WTC11 (cell line): ENCODE measurements at regions not wholly inside any gene's neighbourhood (a gene's known extent, or its start where the extent isn't known, plus 50 kb on each side); places are given as distances from the start of the nearest gene placed in this dataset.
A peak's percentile ranks its signal among the peaks of the same experiment; 100 is the strongest.

Experiments
- ATAC-seq: fragments of 200-7000 bp; cut with Tn5 transposase; 2 replicates; pipeline ENCODE4 v1.10.0; 2021; ENCODE audit warnings: mild to moderate bottlenecking, moderate library complexity
- CTCF ChIA-PET: fragments of 300-600 bp; sonication (Branson Sonifier 250); formaldehyde crosslinking; loops from one replicate; lab custom pipeline; 2021; ENCODE audit warnings: antibody characterized with exemption; lab: Charles Lee
- POLR2A ChIA-PET: fragments of 350-600 bp; sonication (Branson Sonifier 250); formaldehyde crosslinking; loops from one replicate; lab custom pipeline; 2021; ENCODE audit warnings: antibody characterized with exemption; lab: Charles Lee
- DNase-seq: peaks from one replicate; pipeline ENCODE4 v3.0.0; 2021; ENCODE audit warnings: low spot score
- H3K27ac Mint-ChIP-seq: 2 replicates; pipeline ENCODE4 v1.8.0; 2021; ENCODE audit warnings: mixed read lengths
- H3K27me3 Mint-ChIP-seq: 2 replicates; pipeline ENCODE4 v1.8.0; 2021; ENCODE audit warnings: low read depth, mild to moderate bottlenecking, moderate library complexity, mixed read lengths
- H3K36me3 Mint-ChIP-seq: 2 replicates; pipeline ENCODE4 v1.8.0; 2021; ENCODE audit warnings: mixed read lengths
- H3K4me1 Mint-ChIP-seq: 2 replicates; pipeline ENCODE4 v1.8.0; 2022; ENCODE audit warnings: mixed read lengths
- H3K4me3 Mint-ChIP-seq: 2 replicates; pipeline ENCODE4 v1.8.0; 2021; ENCODE audit warnings: mild to moderate bottlenecking, moderate library complexity, mixed read lengths
- H3K9me3 Mint-ChIP-seq: 2 replicates; pipeline ENCODE4 v1.8.0; 2021; ENCODE audit warnings: mixed read lengths
- CDX4 ChIP-seq: fragments of 250-450 bp; sonication (Bioruptor Pico); IDR thresholded peaks from 2 replicates; pipeline ENCODE4 v1.9.0; 2021; ENCODE audit warnings: moderate library complexity, mild to moderate bottlenecking, inconsistent platforms, borderline replicate concordance
- ELF4 ChIP-seq: sonication (generic); formaldehyde crosslinking; IDR thresholded peaks from 2 replicates; pipeline ENCODE4 v1.8.1; 2022; ENCODE audit warnings: low read depth, mild to moderate bottlenecking, moderate library complexity, missing genetic modification reagents
- GRHL2 ChIP-seq: fragments of 250-450 bp; sonication (Bioruptor Pico); IDR thresholded peaks from 2 replicates; pipeline ENCODE4 v1.8.0; 2022; ENCODE audit warnings: mild to moderate bottlenecking, moderate library complexity; ENCODE audit not compliant: insufficient replicate concordance, severe bottlenecking
- MXD4 ChIP-seq: fragments of 250-450 bp; sonication (Bioruptor Pico); IDR thresholded peaks from 2 replicates; pipeline ENCODE4 v1.8.0; 2021; ENCODE audit warnings: mild to moderate bottlenecking, moderate library complexity, borderline replicate concordance
- NR2C2 ChIP-seq: sonication (generic); formaldehyde crosslinking; IDR thresholded peaks from 2 replicates; pipeline ENCODE4 v1.8.0; 2022; ENCODE audit warnings: mild to moderate bottlenecking, missing genetic modification reagents
- ZMAT4 ChIP-seq: fragments of 250-450 bp; sonication (Bioruptor Pico); IDR thresholded peaks from 2 replicates; pipeline ENCODE4 v1.9.0; 2021; ENCODE audit warnings: mild to moderate bottlenecking
- ZNF121 ChIP-seq: sonication (generic); formaldehyde crosslinking; IDR thresholded peaks from 2 replicates; pipeline ENCODE4 v1.8.0; 2023; ENCODE audit warnings: missing genetic modification reagents
- ZNF138 ChIP-seq: sonication (generic); formaldehyde crosslinking; conservative IDR thresholded peaks from 2 replicates; pipeline ENCODE4 v1.8.1; 2022; ENCODE audit warnings: mild to moderate bottlenecking, moderate library complexity, missing genetic modification reagents
- ZNF671 ChIP-seq: fragments of 250-450 bp; sonication (Bioruptor Pico); IDR thresholded peaks from 2 replicates; pipeline ENCODE4 v1.8.0; 2021; ENCODE audit warnings: mild to moderate bottlenecking
- TF ChIP-seq, protein P1 (sequence below): fragments of 250-450 bp; sonication (Bioruptor Pico); IDR thresholded peaks from 2 replicates; pipeline ENCODE4 v1.9.0; 2021; ENCODE audit warnings: mild to moderate bottlenecking
- TF ChIP-seq, protein P2 (sequence below): sonication (generic); formaldehyde crosslinking; IDR thresholded peaks from 2 replicates; pipeline ENCODE4 v1.8.1; 2022; ENCODE audit warnings: mild to moderate bottlenecking, missing genetic modification reagents, moderate library complexity, borderline replicate concordance
- TF ChIP-seq, protein P3 (sequence below): fragments of 250-450 bp; sonication (Bioruptor Pico); IDR thresholded peaks from 2 replicates; pipeline ENCODE4 v1.9.0; 2021; ENCODE audit warnings: mild to moderate bottlenecking, borderline replicate concordance
- TF ChIP-seq, protein P4 (sequence below): sonication (generic); formaldehyde crosslinking; IDR thresholded peaks from 2 replicates; pipeline ENCODE4 v1.8.0; 2022; ENCODE audit warnings: missing genetic modification reagents
- TF ChIP-seq, protein P5 (sequence below): sonication (generic); formaldehyde crosslinking; IDR thresholded peaks from 2 replicates; pipeline ENCODE4 v1.8.0; 2022; ENCODE audit warnings: mild to moderate bottlenecking, missing genetic modification reagents

GRCh38 chr4:120005527-120005926 lies 61.1 kb downstream of the MAD2L1 start:
- Mint-ChIP-seq H3K36me3 (peaks cover 50% of the 10 kb centered on the region), H3K4me1 (peaks cover 33% of the 10 kb centered on the region), H3K27ac (no peak overlapping the region), H3K4me3 (no peak overlapping the region), H3K27me3 (peaks cover 55% of the 10 kb centered on the region), H3K9me3 (peaks cover 39% of the 10 kb centered on the region)
- ATAC-seq (peak; percentile 11), DNase-seq (no peak)
- ChIA-PET CTCF (interaction anchor here (1.0 to 2.1 kb wide), 2 partner anchors 377 to 378 kb away, joined by 3 to 7 read pairs; partner anchors contain the start of gene PDE5A), POLR2A (no interaction called here)
- no peak for TF ChIP-seq ZNF121 (CRISPR knock-in tag)
- TF ChIP-seq, protein P1, sequence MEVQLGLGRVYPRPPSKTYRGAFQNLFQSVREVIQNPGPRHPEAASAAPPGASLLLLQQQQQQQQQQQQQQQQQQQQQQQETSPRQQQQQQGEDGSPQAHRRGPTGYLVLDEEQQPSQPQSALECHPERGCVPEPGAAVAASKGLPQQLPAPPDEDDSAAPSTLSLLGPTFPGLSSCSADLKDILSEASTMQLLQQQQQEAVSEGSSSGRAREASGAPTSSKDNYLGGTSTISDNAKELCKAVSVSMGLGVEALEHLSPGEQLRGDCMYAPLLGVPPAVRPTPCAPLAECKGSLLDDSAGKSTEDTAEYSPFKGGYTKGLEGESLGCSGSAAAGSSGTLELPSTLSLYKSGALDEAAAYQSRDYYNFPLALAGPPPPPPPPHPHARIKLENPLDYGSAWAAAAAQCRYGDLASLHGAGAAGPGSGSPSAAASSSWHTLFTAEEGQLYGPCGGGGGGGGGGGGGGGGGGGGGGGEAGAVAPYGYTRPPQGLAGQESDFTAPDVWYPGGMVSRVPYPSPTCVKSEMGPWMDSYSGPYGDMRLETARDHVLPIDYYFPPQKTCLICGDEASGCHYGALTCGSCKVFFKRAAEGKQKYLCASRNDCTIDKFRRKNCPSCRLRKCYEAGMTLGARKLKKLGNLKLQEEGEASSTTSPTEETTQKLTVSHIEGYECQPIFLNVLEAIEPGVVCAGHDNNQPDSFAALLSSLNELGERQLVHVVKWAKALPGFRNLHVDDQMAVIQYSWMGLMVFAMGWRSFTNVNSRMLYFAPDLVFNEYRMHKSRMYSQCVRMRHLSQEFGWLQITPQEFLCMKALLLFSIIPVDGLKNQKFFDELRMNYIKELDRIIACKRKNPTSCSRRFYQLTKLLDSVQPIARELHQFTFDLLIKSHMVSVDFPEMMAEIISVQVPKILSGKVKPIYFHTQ (CRISPR knock-in tag) = 0 out of 2 replicates have a peak, but pooled peaks have one; percentile 19
- TF ChIP-seq, protein P2, sequence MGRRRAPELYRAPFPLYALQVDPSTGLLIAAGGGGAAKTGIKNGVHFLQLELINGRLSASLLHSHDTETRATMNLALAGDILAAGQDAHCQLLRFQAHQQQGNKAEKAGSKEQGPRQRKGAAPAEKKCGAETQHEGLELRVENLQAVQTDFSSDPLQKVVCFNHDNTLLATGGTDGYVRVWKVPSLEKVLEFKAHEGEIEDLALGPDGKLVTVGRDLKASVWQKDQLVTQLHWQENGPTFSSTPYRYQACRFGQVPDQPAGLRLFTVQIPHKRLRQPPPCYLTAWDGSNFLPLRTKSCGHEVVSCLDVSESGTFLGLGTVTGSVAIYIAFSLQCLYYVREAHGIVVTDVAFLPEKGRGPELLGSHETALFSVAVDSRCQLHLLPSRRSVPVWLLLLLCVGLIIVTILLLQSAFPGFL = no peak

DNA sequence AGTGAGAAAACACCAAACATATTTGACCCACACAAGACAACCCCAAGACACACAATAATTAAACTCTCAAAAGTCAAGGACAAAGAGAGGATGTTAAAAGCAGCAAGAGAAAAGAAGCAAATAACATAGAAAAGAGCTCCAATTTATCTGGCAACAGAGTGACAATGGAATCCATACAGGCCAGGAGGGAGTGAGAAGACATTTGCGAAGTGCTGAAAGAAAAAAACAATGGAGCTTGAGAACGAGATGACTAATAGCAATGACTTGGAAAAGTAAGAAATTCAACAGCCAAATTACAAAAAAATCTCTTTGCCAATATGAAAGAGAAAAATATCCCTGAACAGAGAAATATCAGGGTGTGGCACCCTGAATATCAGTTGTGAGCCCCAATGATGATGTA lies 61.6 kb downstream of the MAD2L1 start:
- ChIA-PET CTCF (interaction anchor here (1.0 to 2.1 kb wide), 2 partner anchors 376 to 378 kb away, joined by 3 to 7 read pairs; partner anchors contain the start of gene PDE5A), POLR2A (interaction anchor here (2.0 kb wide), 1 partner anchor 376 kb away, joined by 5 read pairs; the partner anchor contains the start of gene PDE5A)
- peaks cover 39% of the 10 kb centered on the region for H3K9me3 Mint-ChIP-seq
- TF ChIP-seq, protein P3, sequence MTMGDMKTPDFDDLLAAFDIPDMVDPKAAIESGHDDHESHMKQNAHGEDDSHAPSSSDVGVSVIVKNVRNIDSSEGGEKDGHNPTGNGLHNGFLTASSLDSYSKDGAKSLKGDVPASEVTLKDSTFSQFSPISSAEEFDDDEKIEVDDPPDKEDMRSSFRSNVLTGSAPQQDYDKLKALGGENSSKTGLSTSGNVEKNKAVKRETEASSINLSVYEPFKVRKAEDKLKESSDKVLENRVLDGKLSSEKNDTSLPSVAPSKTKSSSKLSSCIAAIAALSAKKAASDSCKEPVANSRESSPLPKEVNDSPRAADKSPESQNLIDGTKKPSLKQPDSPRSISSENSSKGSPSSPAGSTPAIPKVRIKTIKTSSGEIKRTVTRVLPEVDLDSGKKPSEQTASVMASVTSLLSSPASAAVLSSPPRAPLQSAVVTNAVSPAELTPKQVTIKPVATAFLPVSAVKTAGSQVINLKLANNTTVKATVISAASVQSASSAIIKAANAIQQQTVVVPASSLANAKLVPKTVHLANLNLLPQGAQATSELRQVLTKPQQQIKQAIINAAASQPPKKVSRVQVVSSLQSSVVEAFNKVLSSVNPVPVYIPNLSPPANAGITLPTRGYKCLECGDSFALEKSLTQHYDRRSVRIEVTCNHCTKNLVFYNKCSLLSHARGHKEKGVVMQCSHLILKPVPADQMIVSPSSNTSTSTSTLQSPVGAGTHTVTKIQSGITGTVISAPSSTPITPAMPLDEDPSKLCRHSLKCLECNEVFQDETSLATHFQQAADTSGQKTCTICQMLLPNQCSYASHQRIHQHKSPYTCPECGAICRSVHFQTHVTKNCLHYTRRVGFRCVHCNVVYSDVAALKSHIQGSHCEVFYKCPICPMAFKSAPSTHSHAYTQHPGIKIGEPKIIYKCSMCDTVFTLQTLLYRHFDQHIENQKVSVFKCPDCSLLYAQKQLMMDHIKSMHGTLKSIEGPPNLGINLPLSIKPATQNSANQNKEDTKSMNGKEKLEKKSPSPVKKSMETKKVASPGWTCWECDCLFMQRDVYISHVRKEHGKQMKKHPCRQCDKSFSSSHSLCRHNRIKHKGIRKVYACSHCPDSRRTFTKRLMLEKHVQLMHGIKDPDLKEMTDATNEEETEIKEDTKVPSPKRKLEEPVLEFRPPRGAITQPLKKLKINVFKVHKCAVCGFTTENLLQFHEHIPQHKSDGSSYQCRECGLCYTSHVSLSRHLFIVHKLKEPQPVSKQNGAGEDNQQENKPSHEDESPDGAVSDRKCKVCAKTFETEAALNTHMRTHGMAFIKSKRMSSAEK = no peak
- TF ChIP-seq ZMAT4 (CRISPR knock-in tag) = 0 out of 2 replicates have a peak, but pooled peaks have one; percentile 31
- TF ChIP-seq, all 79 proteins: peak for 1
- DNase-seq (no peak), ATAC-seq (peak; percentile 7)
- H3K36me3 Mint-ChIP-seq = peaks cover 54% of the 10 kb centered on the region
- H3K27me3 Mint-ChIP-seq = peaks cover 50% of the 10 kb centered on the region
- no peak overlapping the region for H3K27ac Mint-ChIP-seq
- H3K4me1 Mint-ChIP-seq = peaks cover 37% of the 10 kb centered on the region
- H3K4me3 Mint-ChIP-seq = no peak overlapping the region

GRCh38 chr4:120004054-120004453 lies 62.6 kb downstream of the MAD2L1 start:
- Mint-ChIP-seq H3K9me3 (peaks cover 35% of the 10 kb centered on the region), H3K36me3 (peaks cover 64% of the 10 kb centered on the region), H3K4me1 (peaks cover 47% of the 10 kb centered on the region), H3K4me3 (no peak overlapping the region), H3K27ac (peak overlapping the region; percentile 41), H3K27me3 (peaks cover 40% of the 10 kb centered on the region)
- peak; percentile 53 for ATAC-seq
- no peak for DNase-seq
- CTCF ChIA-PET = interaction anchor here (2.1 kb wide), 1 partner anchor 375 kb away, joined by 7 read pairs; the partner anchor contains the start of gene PDE5A
- POLR2A ChIA-PET = interaction anchor here (2.0 kb wide), 1 partner anchor 375 kb away, joined by 5 read pairs; the partner anchor contains the start of gene PDE5A
- TF ChIP-seq CDX4 = no peak
- no peak for TF ChIP-seq MXD4
- TF ChIP-seq NR2C2 (CRISPR knock-in tag) = no peak
- TF ChIP-seq ELF4 (CRISPR knock-in tag) = no peak
- TF ChIP-seq, protein P4, sequence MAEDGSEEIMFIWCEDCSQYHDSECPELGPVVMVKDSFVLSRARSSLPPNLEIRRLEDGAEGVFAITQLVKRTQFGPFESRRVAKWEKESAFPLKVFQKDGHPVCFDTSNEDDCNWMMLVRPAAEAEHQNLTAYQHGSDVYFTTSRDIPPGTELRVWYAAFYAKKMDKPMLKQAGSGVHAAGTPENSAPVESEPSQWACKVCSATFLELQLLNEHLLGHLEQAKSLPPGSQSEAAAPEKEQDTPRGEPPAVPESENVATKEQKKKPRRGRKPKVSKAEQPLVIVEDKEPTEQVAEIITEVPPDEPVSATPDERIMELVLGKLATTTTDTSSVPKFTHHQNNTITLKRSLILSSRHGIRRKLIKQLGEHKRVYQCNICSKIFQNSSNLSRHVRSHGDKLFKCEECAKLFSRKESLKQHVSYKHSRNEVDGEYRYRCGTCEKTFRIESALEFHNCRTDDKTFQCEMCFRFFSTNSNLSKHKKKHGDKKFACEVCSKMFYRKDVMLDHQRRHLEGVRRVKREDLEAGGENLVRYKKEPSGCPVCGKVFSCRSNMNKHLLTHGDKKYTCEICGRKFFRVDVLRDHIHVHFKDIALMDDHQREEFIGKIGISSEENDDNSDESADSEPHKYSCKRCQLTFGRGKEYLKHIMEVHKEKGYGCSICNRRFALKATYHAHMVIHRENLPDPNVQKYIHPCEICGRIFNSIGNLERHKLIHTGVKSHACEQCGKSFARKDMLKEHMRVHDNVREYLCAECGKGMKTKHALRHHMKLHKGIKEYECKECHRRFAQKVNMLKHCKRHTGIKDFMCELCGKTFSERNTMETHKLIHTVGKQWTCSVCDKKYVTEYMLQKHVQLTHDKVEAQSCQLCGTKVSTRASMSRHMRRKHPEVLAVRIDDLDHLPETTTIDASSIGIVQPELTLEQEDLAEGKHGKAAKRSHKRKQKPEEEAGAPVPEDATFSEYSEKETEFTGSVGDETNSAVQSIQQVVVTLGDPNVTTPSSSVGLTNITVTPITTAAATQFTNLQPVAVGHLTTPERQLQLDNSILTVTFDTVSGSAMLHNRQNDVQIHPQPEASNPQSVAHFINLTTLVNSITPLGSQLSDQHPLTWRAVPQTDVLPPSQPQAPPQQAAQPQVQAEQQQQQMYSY (CRISPR knock-in tag) = 0 out of 2 replicates have a peak, but pooled peaks have one; percentile 23
- 0 out of 2 replicates have a peak, but pooled peaks have one; percentile 19 for TF ChIP-seq ZNF671 (CRISPR knock-in tag)
- no peak for TF ChIP-seq GRHL2 (CRISPR knock-in tag)
- TF ChIP-seq, protein P5, sequence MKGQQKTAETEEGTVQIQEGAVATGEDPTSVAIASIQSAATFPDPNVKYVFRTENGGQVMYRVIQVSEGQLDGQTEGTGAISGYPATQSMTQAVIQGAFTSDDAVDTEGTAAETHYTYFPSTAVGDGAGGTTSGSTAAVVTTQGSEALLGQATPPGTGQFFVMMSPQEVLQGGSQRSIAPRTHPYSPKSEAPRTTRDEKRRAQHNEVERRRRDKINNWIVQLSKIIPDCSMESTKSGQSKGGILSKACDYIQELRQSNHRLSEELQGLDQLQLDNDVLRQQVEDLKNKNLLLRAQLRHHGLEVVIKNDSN (CRISPR knock-in tag) = no peak
- peak; percentile 67; the same call in 1 of the 2 replicates for TF ChIP-seq ZNF138 (CRISPR knock-in tag)
